ENCODE measurements at regions not wholly inside any gene's neighbourhood (a gene's known extent, or its start where the extent isn't known, plus 50 kb on each side); places are given as distances from the start of the nearest gene placed in this dataset.

DNA sequence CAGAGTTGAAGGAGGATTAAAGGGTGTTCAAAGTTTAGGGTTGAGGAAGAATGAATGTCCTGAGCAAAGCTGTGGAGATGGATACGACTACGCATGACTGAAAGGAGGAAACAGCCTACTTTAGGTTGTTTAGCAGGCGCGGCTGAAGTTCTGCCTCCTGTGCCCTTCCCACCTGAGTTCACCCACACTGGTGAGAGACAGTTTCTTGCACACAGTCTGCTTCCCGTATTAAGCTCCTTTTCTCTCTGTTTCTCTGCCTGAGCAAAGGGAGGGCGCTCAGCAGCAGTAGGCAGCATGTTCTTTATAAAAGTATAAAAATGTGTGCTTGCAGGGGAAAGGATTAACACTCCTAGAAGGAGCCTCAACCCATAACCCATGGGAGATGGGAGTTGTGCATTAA is 224.0 kb upstream of the SMARCA2 start:
- no peak for DNase-seq

GRCh38 chr9:1794547-1795270 is 220.4 kb upstream of the SMARCA2 start:
- no peak for DNase-seq

DNA sequence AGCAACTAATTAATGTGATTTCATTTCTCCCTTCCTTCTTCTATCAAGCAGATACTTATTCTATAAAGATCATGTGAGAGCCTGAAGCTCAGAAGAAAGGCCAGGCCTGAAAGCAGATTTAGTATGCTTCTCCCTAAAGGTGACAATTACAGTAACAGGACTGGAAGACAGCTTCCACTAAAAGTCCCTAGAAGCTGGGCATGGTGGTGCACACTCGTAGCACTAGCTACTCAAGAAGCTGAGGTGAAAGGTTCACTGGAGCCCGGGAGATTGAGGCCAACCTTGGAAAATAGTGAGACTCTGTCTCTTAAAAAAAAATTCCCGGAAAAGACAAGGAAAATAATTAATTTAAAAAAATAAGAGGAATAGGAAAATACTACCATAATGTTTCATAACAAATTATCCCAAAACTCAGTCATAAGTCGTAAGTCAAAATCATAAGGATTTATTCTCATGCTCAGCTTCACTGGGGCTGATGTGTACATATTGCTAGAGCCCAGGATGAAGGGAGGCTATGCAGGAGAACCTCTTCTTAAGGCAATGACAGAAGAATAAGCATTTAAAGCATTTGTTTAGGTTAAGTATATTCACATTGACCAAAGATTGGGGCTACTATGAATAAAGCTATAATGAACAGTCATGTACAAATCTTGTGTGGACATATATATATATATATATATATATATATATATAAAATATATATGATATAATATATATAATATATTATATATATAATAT is 210.8 kb upstream of the SMARCA2 start:
- DNase-seq: no peak

DNA sequence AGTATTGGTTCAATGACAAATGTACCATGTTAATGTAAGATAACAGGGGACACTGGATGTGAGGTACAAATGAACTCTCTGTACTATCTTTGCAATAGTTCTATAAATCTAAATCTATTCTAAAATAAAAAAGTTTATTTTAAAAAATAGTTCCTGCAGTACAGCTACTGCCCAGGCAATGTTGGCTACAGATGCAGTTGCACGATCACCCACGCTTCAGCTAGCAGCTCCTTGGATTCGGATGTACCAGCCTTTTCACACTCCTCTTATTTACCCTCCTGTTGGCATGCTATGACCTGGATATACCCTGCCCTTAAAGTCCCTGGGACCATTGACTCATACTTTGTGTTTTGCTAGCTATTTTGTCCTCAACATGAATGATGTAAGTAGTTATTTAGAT is 185.4 kb upstream of the SMARCA2 start:
- DNase-seq: no peak

- DNase-seq: no peak
These were observed 182.2 kb upstream of the SMARCA2 start for GRCh38 chr9:1832960-1833359.

- no peak for DNase-seq
These were observed 177.6 kb upstream of the SMARCA2 start for GRCh38 chr9:1837453-1838084.

GRCh38 chr9:1839909-1840308 is 175.2 kb upstream of the SMARCA2 start:
- no peak for DNase-seq

DNA sequence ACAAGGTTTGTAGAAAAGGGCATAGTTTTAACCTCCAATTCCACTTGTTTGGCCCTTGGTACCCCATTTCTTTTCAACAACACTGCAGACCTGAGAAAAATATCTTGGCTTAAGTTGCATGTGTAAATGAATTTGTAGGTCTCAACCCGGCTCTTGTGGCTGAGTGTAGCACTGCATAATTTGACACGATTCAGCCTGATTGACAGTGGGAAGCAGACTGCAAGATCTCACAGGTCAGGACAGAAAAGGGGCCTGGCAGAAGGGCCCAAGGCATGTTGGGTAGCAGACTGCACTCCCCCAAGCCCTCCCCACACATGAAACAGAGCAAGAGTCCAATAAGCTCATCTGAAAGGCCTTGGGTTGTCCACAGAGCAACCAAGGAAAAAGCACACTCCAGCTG is 169.7 kb upstream of the SMARCA2 start:
- DNase-seq: no peak

DNA sequence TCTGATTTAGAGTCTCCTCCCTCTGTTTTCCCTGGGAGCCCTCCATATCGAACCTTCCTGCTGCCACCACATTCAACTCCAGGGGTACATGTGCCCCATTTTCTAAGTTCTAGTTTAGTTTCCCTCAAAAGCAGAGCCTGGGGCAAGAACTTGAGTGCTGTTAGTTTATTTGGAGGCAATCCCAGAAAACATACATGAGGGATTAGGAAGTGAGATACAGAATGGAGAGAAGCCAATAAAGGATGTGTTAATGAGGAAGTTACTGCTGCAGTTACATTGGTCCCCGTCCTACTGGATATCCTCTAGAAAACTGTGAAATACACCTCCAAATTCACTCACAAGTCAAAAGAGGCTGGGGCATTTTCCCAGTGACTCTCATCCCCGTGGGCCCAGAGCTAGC is 159.4 kb upstream of the SMARCA2 start:
- DNase-seq: no peak

DNA sequence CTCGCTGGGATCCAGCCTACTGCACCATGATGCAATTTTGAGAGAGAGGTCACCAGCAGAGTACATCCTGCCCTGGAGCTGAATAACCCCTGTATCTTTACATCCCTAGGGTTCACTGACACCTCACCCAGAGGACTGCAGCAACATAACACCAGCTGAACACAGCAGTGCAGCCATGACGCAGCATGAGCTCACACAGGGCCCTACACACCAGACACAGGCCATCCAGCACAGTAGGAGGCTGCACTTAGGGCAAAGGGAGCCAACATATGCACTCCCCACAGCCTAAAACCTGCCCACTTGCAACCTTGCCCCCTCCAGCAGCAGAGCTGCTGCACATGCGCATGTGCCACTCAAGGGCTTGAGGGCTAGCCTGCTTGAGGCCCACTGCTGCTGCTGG is 157.3 kb upstream of the SMARCA2 start:
- DNase-seq: no peak

GRCh38 chr9:1869843-1870242 is 145.3 kb upstream of the SMARCA2 start:
- no peak for DNase-seq

DNA sequence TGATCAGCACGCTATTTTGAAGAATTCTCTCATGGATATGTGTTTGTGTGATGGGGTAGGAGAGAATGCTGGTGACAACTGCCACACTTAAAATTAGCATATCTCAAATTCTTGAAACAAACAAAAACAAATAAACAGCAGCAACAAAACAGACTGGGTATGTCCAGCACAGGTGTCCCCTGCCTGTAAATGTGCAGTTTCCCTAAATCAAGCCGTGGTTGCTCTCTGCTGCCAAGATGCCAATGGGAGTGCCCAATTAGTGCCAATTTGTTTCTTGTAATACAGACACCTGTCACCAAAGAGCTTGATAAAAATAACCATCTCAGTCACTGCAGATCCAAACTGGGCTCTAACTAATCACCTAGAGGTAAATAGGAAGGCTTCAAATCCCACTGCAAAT is 144.2 kb upstream of the SMARCA2 start:
- no peak for DNase-seq

GRCh38 chr9:1871626-1872419 is 143.3 kb upstream of the SMARCA2 start:
- no peak for DNase-seq

DNA sequence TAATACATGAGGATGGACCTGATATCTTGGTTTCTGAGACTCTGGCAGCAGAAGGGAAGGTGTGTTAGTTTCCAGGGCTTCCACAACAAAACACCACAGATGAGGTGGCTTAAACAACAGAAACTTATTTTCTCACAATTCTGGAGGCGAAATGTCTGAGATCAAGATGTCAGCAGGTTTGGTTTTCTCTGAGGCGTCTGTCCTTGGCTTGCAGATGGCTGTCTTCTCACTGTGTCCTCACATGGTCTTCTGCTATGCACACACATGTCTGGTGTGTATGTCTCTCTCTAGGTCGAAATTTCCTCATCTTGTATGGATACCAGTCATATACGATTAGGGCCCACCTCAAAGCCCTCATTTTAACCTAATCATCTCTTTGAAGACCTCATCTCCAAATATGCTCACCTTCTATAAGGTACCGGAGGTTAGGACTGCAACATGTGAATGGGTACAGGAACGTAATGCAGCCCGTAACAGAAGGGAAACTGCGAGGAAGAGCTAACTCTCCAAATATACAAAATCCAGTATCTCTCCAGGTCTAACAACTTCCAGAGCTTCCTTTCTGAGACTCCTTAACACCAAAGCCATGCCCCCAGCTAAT is 139.8 kb upstream of the SMARCA2 start:
- no peak for DNase-seq

DNA sequence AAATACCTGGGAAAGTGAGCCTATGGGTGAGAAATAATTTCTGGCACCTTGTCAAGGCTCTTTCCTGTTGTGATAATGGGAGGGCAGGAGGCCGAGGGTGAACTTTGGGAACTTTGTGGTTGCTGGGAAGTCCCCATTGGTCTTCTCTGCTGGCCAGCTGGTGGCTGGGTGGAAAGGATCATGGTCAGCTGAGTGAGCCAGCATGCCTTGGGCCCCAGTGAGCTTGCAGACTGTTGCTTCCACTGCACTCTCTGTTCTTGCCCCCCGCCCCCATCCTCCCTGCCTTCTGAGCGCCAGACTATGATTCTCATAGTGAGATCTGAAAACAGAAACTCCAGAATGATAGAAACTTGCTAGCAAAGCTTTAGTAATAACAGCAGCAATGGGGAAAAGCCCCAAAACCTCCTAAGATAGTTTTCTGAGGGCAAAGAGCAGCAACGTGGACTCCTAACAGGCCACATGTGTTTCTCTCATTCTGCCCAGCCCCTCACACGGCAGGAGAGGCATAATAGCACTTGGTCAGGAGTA is 139.2 kb upstream of the SMARCA2 start:
- no peak for DNase-seq

- DNase-seq: no peak
These were observed 138.2 kb upstream of the SMARCA2 start for GRCh38 chr9:1876891-1877496.

- DNase-seq: no peak
These were observed 137.2 kb upstream of the SMARCA2 start for GRCh38 chr9:1877951-1878350.

- DNase-seq: no peak
These were observed 136.3 kb upstream of the SMARCA2 start for GRCh38 chr9:1878811-1879210.

GRCh38 chr9:1879501-1879900 is 135.6 kb upstream of the SMARCA2 start:
- no peak for DNase-seq

GRCh38 chr9:1880038-1880565 is 135.0 kb upstream of the SMARCA2 start:
- DNase-seq: no peak

- DNase-seq: no peak
These were observed 133.3 kb upstream of the SMARCA2 start for GRCh38 chr9:1881708-1882295.

Measured in left hindlimb (tissue), 1 donor.